HepG2 (cell line): ENCODE measurements at regions not wholly inside any gene's neighbourhood (a gene's known extent, or its start where the extent isn't known, plus 50 kb on each side); places are given as distances from the start of the nearest gene placed in this dataset.

ENCODE experiments used
- DZIP1 ChIP-seq: sonication (generic); formaldehyde crosslinking; IDR thresholded peaks from 2 replicates; pipeline ENCODE4 v1.5.0; 2020; ENCODE audit warnings: mild to moderate bottlenecking, missing genetic modification reagents
- KIAA2018 ChIP-seq: sonication (generic); formaldehyde crosslinking; IDR thresholded peaks from 2 replicates; pipeline ENCODE4 v1.5.0; 2020; ENCODE audit warnings: mild to moderate bottlenecking, missing genetic modification reagents, borderline replicate concordance
- PBX3 ChIP-seq: sonication (generic); formaldehyde crosslinking; IDR thresholded peaks from 2 replicates; pipeline ENCODE4 v1.8.1; 2023; ENCODE audit warnings: missing genetic modification reagents, inconsistent platforms, borderline replicate concordance
- ZNF646 ChIP-seq: sonication (generic); formaldehyde crosslinking; IDR thresholded peaks from 2 replicates; pipeline ENCODE4 v1.9.0; 2021; ENCODE audit warnings: mild to moderate bottlenecking, missing genetic modification reagents
- ZNF850 ChIP-seq: sonication (generic); formaldehyde crosslinking; conservative IDR thresholded peaks from 2 replicates; pipeline ENCODE4 v1.9.0; 2021; ENCODE audit warnings: mild to moderate bottlenecking, missing genetic modification reagents

GRCh38 chr14:89041257-89041582 lies 216.8 kb downstream of the TTC8 start (continued):
- TF ChIP-seq ZNF646 (CRISPR knock-in tag): no peak
- TF ChIP-seq ZNF850: no peak
- TF ChIP-seq DZIP1 (CRISPR knock-in tag): no peak
- TF ChIP-seq KIAA2018 (CRISPR knock-in tag): no peak
- TF ChIP-seq PBX3: no peak
